Adrenal gland (tissue), 9 donors: ENCODE measurements at regions not wholly inside any gene's neighbourhood (a gene's known extent, or its start where the extent isn't known, plus 50 kb on each side); places are given as distances from the start of the nearest gene placed in this dataset.

Source experiments
- DNase-seq, 7 donors: peaks; one replicate each; pipeline ENCODE4 v3.0.0-alpha.2; 2019 to 2020
- H3K27ac ChIP-seq, 5 donors: fragments of 200-600 bp; sonication (generic) in 4 of 5; 1 replicate in 3 of 5; 2 replicates in 2 of 5; pipeline versions ENCODE4 v1.5.1 to v1.8.0; 2016 to 2020; ENCODE audit warnings: mild to moderate bottlenecking in 1 of 5
- H3K27me3 ChIP-seq: fragments of 200-600 bp; 2 replicates; pipeline ENCODE4 v1.8.0; 2021
- H3K36me3 ChIP-seq, 2 donors: fragments of 200-600 bp; replicated peaks in 1 of 2; 1 replicate in 1 of 2; 2 replicates in 1 of 2; pipeline versions ENCODE4 v1.5.1 to v1.8.0; 2018 to 2022
- H3K4me1 ChIP-seq, 2 donors: fragments of 200-600 bp; replicated peaks in 1 of 2; 1 replicate in 1 of 2; 2 replicates in 1 of 2; pipeline versions ENCODE4 v1.5.1 to v1.8.0; 2018 to 2021
- H3K4me3 ChIP-seq, 4 donors: fragments of 200-600 bp; sonication (generic) in 3 of 4; one replicate each; pipeline ENCODE4 v1.5.1; 2016 to 2018
- H3K9me3 ChIP-seq, 3 donors: fragments of 200-600 bp; sonication (generic) in 1 of 3; replicated peaks in 1 of 3; 1 replicate in 2 of 3; 2 replicates in 1 of 3; pipeline versions ENCODE4 v1.5.1 to v1.8.0; 2016 to 2021
- CTCF ChIP-seq, 6 experiments: fragments of 450-650 bp in 4 of 6; fragments of 200-600 bp in 2 of 6; sonication (generic) in 1 of 6; IDR thresholded peaks; 1 replicate in 5 of 6; 2 replicates in 1 of 6; pipeline versions ENCODE4 v1.5.1 to v1.8.0; 2016 to 2021; ENCODE audit warnings: antibody characterized with exemption in 6 of 6, mild to moderate bottlenecking in 2 of 6, moderate library complexity in 1 of 6
- POLR2A ChIP-seq, 2 donors: fragments of 450-650 bp; IDR thresholded peaks; one replicate each; pipeline ENCODE4 v1.6.1; 2017; ENCODE audit warnings: antibody characterized with exemption in 2 of 2, mild to moderate bottlenecking in 2 of 2, moderate library complexity in 1 of 2
- WGBS, 4 donors: extraction: QIAGEN DNeasy Blood & Tissue Kit in 2 of 4; methylation state at CpG; one replicate each; pipeline versions ENCODE4 v1.1.5 to v1.1.7; 2013 to 2017; 5-methylcytosine and 5-hydroxymethylcytosine counted together
- intact Hi-C, 2 donors: fragments of 100-400 bp; cut with DNase I; formaldehyde crosslinking; loops; one replicate each; pipeline versions ENCODE4 v1.14.1 to v1.15.0; 2022 to 2023
- donor health status: healthy with polysubstance abuse.
- donor health status: Bipolar disorder and iron deficiency.
- donor health status: DM: yes; HTN: yes; CAD: no.
- donor health status: DM: no; HTN: no; CAD: no.
- donor health status: DM: no; HTN: no; CAD: no.

DNA sequence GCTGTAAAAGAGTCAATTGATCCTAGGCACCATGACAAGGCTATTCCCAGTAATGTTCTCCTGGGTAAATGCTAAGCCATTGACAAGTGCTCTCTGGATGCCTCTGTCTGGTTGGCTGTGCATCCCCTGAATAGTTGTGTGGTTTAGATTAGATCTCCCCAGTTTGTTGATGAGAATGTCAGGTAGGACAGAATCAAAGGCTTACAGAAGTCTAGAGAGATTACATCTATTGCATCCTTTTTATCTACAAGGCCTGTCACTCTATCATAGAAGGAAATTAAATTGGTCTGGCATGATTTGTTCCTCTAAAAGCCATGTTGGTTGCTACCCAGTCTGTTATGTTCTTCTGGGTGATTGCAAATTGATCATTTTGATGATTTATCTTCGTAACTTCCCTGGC is 548.3 kb downstream of the GATA3 start:
- 76 to 88% (median 84%) methylated on average over 1 of the region's 1 CpG for WGBS, 4 donors
- Histone ChIP-seq H3K27me3 (no peaks in the 10 kb centered on the region), H3K4me3 (no peak overlapping the region), H3K27ac (no peak overlapping the region), H3K9me3 (no peaks in the 10 kb centered on the region), H3K4me1 (no peaks in the 10 kb centered on the region), H3K36me3 (no peaks in the 10 kb centered on the region)
- intact Hi-C loops = no loop called here
- TF ChIP-seq POLR2A (IDR thresholded peaks at IDR 0.05) (no peak), CTCF (IDR thresholded peaks at IDR 0.05) (no peak)
- no peak for DNase-seq

DNA sequence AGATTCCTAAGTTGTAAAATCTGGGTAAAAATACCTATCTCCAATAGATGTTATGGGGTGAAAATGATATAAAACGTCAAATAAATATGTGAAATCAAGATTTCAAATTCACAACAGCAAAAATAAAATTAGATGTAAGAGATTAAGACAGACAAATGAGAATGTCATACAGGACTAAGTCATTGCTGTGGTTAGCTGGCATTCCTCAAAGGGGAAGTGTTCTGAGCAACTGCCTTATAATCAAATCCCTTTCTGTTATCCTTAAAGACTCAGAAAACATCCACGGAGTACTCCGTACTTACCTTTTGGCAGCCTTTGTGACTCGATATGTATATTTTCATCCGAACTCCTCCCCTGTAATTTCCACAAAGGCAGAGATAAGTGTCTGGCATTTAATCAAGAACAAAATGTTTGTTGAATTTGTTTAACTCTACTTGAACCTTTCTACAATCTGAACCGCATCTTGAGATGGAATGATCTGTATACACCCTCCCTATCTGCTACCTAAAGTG is 559.6 kb downstream of the GATA3 start:
- H3K9me3 ChIP-seq = no peaks in the 10 kb centered on the region
- no peak overlapping the region for H3K4me3 ChIP-seq
- no peak for DNase-seq
- H3K36me3 ChIP-seq = no peaks in the 10 kb centered on the region
- H3K27ac ChIP-seq = no peak overlapping the region
- no peaks in the 10 kb centered on the region for H3K27me3 ChIP-seq
- intact Hi-C loops = no loop called here
- WGBS, 4 donors = 60 to 71% (median 66%) methylated on average over 6 of the region's 6 CpGs
- no peaks in the 10 kb centered on the region for H3K4me1 ChIP-seq
- TF ChIP-seq CTCF (IDR thresholded peaks at IDR 0.05) (no peak), POLR2A (IDR thresholded peaks at IDR 0.05) (no peak)

GRCh38 chr10:8615118-8615517 is 560.6 kb downstream of the GATA3 start:
- TF ChIP-seq CTCF (IDR thresholded peaks at IDR 0.05) (no peak), POLR2A (IDR thresholded peaks at IDR 0.05) (no peak)
- intact Hi-C loops = no loop called here
- Histone ChIP-seq H3K9me3 (no peaks in the 10 kb centered on the region), H3K4me3 (no peak overlapping the region), H3K27ac (no peak overlapping the region), H3K36me3 (no peaks in the 10 kb centered on the region), H3K4me1 (no peaks in the 10 kb centered on the region), H3K27me3 (no peaks in the 10 kb centered on the region)
- WGBS, 4 donors = 71 to 85% (median 77%) methylated on average over 4 of the region's 4 CpGs
- DNase-seq = no peak

- Histone ChIP-seq H3K27ac (no peak overlapping the region), H3K36me3 (no peaks in the 10 kb centered on the region), H3K4me1 (no peaks in the 10 kb centered on the region), H3K27me3 (no peaks in the 10 kb centered on the region), H3K9me3 (no peaks in the 10 kb centered on the region), H3K4me3 (no peak overlapping the region)
- intact Hi-C loops = no loop called here
- 24 to 37% (median 29%) methylated on average over 6 of the region's 6 CpGs for WGBS, 4 donors
- no peak for DNase-seq
- TF ChIP-seq POLR2A (IDR thresholded peaks at IDR 0.05) = no peak
- no peak for TF ChIP-seq CTCF (IDR thresholded peaks at IDR 0.05)
These were observed 561.7 kb downstream of the GATA3 start for GRCh38 chr10:8616166-8616565.
